ENCODE measurements at regions not wholly inside any gene's neighbourhood (a gene's known extent, or its start where the extent isn't known, plus 50 kb on each side); places are given as distances from the start of the nearest gene placed in this dataset.

DNA sequence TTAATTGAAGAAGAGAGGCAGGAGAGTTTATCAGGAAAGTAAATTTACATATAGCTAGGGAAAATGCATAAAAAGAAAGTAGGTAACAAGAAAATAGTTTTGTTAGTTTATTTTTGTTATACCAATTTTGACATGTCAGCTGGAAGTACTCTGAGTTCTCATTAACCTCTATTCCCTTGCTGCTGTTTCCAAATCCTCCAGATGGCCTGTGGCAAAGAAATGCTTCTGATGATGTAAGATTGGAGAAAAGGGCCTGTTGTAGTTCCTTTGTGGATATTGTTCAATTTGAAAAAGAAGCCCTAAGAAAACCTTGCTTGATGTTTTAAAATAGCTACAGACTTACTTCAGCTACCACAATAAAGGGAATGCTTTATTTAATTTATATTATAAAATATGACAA, 192.9 kb upstream of the SLITRK3 start:
- TF ChIP-seq FOXK2 (conservative IDR thresholded peaks at IDR 0.05 in 1 of 2, IDR thresholded peaks at IDR 0.05 in 1 of 2; ENCODE audit: low read depth in 2 of 2), result no peak
- DNase-seq (ENCODE audit: extremely low read depth in 1 of 4, low spot score in 3 of 4) (no peak), ATAC-seq (no peak), FAIRE-seq (no peak)
- Histone ChIP-seq H3K4me1 (replicated peaks in 1 of 2; ENCODE audit: control insufficient read depth in 2 of 2, insufficient read depth in 2 of 2, low read length in 2 of 2) (no peaks in the 10 kb centered on the region), H2AFZ (ENCODE audit: low read depth, low read length) (no peak overlapping the region), H3K9ac (ENCODE audit: insufficient read depth in 1 of 2, low read depth in 2 of 2, low read length in 2 of 2) (no peak overlapping the region), H3K4me2 (ENCODE audit: insufficient read depth, low read length) (no peak overlapping the region), H4K20me1 (replicated peaks; ENCODE audit: control insufficient read depth, insufficient read depth, low read length) (no peaks in the 10 kb centered on the region), H3K36me3 (ENCODE audit: control insufficient read depth, insufficient read depth, low read length) (no peaks in the 10 kb centered on the region), H3K27me3 (ENCODE audit: control insufficient read depth in 2 of 2, insufficient read depth in 2 of 2, low read length in 2 of 2) (no peaks in the 10 kb centered on the region), H3K9me1 (ENCODE audit: control insufficient read depth, insufficient read depth, low read length) (no peaks in the 10 kb centered on the region), H3K4me3 (no peak overlapping the region), H3K79me2 (ENCODE audit: control insufficient read depth, insufficient read depth, low read length) (no peaks in the 10 kb centered on the region), H3K27ac (ENCODE audit: extremely low read depth, low read depth, low read length) (no peak overlapping the region), H3K9me3 (replicated peaks; ENCODE audit: control insufficient read depth, insufficient read depth, low read depth, low read length) (peaks cover 2% of the 10 kb centered on the region; the same call in 1 of the 2 replicates)
- no TSS peak for BruUV-seq (replicated peaks)
- intact Hi-C loops (cut with micrococcal nuclease), result no loop called here
- in situ Hi-C loops (cut with MboI), result no loop called here
- ChIA-PET CTCF (ENCODE audit: low intra/inter-chr PET ratio) (no interaction called here), POLR2A (no interaction called here)

DNA sequence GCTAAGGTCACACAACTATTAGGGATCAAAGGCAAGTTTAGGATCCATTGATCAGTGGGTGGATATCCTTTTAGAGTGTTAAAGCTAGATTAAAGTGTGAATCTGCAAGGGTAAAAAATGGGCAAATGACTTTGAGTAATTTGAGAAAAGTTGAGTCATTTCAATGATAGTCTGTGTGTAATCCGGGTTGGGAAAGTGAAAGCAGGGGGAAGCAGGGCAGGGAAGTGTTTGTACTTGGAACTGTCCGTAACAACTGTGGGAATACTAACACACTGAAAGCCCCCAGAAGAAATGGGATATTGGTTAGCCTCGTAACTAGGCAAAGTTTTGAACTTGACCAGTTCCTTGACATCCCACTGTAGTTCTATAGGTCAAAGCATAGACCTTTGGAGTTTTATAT, 187.2 kb upstream of the SLITRK3 start:
- Histone ChIP-seq H3K27me3 (ENCODE audit: control insufficient read depth in 2 of 2, insufficient read depth in 2 of 2, low read length in 2 of 2) (no peaks in the 10 kb centered on the region), H4K20me1 (replicated peaks; ENCODE audit: control insufficient read depth, insufficient read depth, low read length) (no peaks in the 10 kb centered on the region), H2AFZ (ENCODE audit: low read depth, low read length) (no peak overlapping the region), H3K4me1 (replicated peaks in 1 of 2; ENCODE audit: control insufficient read depth in 2 of 2, insufficient read depth in 2 of 2, low read length in 2 of 2) (no peaks in the 10 kb centered on the region), H3K9me1 (ENCODE audit: control insufficient read depth, insufficient read depth, low read length) (no peaks in the 10 kb centered on the region), H3K9me3 (replicated peaks; ENCODE audit: control insufficient read depth, insufficient read depth, low read depth, low read length) (peaks cover 2% of the 10 kb centered on the region; the same call in 1 of the 2 replicates), H3K36me3 (ENCODE audit: control insufficient read depth, insufficient read depth, low read length) (no peaks in the 10 kb centered on the region), H3K4me3 (no peak overlapping the region), H3K79me2 (ENCODE audit: control insufficient read depth, insufficient read depth, low read length) (no peaks in the 10 kb centered on the region), H3K9ac (ENCODE audit: insufficient read depth in 1 of 2, low read depth in 2 of 2, low read length in 2 of 2) (no peak overlapping the region), H3K4me2 (ENCODE audit: insufficient read depth, low read length) (no peak overlapping the region), H3K27ac (ENCODE audit: extremely low read depth, low read depth, low read length) (no peak overlapping the region)
- WGBS (ENCODE audit: insufficient coverage, low coverage, missing lambda C conversion rate), result 0% methylated on average over 3 of the region's 3 CpGs
- intact Hi-C loops (cut with micrococcal nuclease), result no loop called here
- POLR2A ChIA-PET, result no interaction called here
- BruUV-seq (replicated peaks), result no TSS peak
- FAIRE-seq, result no peak
- in situ Hi-C loops (cut with MboI), result no loop called here
- ATAC-seq, result no peak
- CTCF ChIA-PET (ENCODE audit: low intra/inter-chr PET ratio), result no interaction called here
- no peak for DNase-seq (ENCODE audit: extremely low read depth in 1 of 4, low spot score in 3 of 4)
- TF ChIP-seq POLR2H (tag; IDR thresholded peaks at IDR 0.05; ENCODE audit: low read depth) (no peak), IRF2 (CRISPR knock-in tag; IDR thresholded peaks at IDR 0.05) (no peak), UBTF (IDR thresholded peaks at IDR 0.05; ENCODE audit: borderline replicate concordance in 1 of 2, low read depth in 2 of 2, low read length in 2 of 2) (no peak), ZBTB26 (CRISPR knock-in tag; IDR thresholded peaks at IDR 0.05) (no peak), ZKSCAN3 (CRISPR knock-in tag; IDR thresholded peaks at IDR 0.05) (no peak), GTF2E2 (tag; IDR thresholded peaks at IDR 0.05) (no peak), TAL1 (IDR thresholded peaks at IDR 0.05) (no peak)
- TF ChIP-seq, protein P1, sequence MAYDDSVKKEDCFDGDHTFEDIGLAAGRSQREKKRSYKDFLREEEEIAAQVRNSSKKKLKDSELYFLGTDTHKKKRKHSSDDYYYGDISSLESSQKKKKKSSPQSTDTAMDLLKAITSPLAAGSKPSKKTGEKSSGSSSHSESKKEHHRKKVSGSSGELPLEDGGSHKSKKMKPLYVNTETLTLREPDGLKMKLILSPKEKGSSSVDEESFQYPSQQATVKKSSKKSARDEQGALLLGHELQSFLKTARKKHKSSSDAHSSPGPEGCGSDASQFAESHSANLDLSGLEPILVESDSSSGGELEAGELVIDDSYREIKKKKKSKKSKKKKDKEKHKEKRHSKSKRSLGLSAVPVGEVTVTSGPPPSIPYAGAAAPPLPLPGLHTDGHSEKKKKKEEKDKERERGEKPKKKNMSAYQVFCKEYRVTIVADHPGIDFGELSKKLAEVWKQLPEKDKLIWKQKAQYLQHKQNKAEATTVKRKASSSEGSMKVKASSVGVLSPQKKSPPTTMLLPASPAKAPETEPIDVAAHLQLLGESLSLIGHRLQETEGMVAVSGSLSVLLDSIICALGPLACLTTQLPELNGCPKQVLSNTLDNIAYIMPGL (CRISPR knock-in tag; IDR thresholded peaks at IDR 0.05), result no peak
- TF ChIP-seq, protein P2, sequence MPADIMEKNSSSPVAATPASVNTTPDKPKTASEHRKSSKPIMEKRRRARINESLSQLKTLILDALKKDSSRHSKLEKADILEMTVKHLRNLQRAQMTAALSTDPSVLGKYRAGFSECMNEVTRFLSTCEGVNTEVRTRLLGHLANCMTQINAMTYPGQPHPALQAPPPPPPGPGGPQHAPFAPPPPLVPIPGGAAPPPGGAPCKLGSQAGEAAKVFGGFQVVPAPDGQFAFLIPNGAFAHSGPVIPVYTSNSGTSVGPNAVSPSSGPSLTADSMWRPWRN (IDR thresholded peaks at IDR 0.05; ENCODE audit: low read depth), result no peak
